Keratinocyte (primary cell): ENCODE measurements at regions not wholly inside any gene's neighbourhood (a gene's known extent, or its start where the extent isn't known, plus 50 kb on each side); places are given as distances from the start of the nearest gene placed in this dataset.

Experiments used
- EZH2 ChIP-seq: IDR thresholded peaks from one replicate; pipeline ENCODE4 v1.6.1; 2012; ENCODE audit warnings: inconsistent platforms, mild to moderate bottlenecking, low read length, moderate library complexity
- TF ChIP-seq, protein P1 (sequence below), 3 experiments: IDR thresholded peaks in 1 of 3; conservative IDR thresholded peaks in 1 of 3; optimal IDR thresholded peaks in 1 of 3; 2 replicates in 2 of 3; 3 replicates in 1 of 3; pipeline versions ENCODE3 to v1.5.1; 2011; ENCODE audit warnings: low read length in 3 of 3, mild to moderate bottlenecking in 3 of 3, moderate library complexity in 2 of 3, control low read depth in 1 of 3, inconsistent platforms in 1 of 3; ENCODE audit not compliant: insufficient read depth in 2 of 3; ENCODE audit errors: extremely low read depth in 1 of 3

DNA sequence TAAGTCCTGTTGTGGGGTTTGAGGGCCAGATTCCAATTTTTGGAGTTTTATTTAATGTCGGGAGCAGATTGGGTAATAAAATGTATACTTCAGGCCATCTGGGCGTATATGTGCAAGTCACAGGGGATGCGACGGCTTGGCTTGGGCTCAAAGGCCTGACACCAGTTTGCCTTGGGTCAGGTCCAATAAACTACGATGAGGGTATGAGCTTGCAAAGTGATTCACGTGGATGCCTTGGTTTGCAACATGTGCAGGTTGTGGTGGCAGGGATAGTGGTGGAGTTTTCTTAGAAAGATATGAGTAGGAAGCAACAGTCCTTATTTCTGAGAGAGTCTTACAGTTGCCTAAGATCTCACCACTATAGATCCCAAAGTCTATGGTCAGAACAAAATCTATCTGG lies 157.0 kb upstream of the CDH11 start:
- no peak for TF ChIP-seq EZH2
- TF ChIP-seq, protein P1, sequence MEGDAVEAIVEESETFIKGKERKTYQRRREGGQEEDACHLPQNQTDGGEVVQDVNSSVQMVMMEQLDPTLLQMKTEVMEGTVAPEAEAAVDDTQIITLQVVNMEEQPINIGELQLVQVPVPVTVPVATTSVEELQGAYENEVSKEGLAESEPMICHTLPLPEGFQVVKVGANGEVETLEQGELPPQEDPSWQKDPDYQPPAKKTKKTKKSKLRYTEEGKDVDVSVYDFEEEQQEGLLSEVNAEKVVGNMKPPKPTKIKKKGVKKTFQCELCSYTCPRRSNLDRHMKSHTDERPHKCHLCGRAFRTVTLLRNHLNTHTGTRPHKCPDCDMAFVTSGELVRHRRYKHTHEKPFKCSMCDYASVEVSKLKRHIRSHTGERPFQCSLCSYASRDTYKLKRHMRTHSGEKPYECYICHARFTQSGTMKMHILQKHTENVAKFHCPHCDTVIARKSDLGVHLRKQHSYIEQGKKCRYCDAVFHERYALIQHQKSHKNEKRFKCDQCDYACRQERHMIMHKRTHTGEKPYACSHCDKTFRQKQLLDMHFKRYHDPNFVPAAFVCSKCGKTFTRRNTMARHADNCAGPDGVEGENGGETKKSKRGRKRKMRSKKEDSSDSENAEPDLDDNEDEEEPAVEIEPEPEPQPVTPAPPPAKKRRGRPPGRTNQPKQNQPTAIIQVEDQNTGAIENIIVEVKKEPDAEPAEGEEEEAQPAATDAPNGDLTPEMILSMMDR (optimal IDR thresholded peaks at IDR 0.05 in 1 of 3, IDR thresholded peaks at IDR 0.05 in 1 of 3, conservative IDR thresholded peaks at IDR 0.05 in 1 of 3; ENCODE audit: extremely low read depth in 1 of 3, insufficient read depth in 2 of 3, low read length in 3 of 3): no peak
